GM10248 (cell line): ENCODE measurements at regions not wholly inside any gene's neighbourhood (a gene's known extent, or its start where the extent isn't known, plus 50 kb on each side); places are given as distances from the start of the nearest gene placed in this dataset.

Experiments
- CTCF ChIA-PET: fragments of 300-600 bp; sonication (Branson Sonifier 250); formaldehyde crosslinking; extraction: SDS; loops from one replicate; lab custom pipeline; 2021; ENCODE audit warnings: antibody characterized with exemption; lab: Yijun Ruan, JAX
- POLR2A ChIA-PET: fragments of 350-650 bp; sonication (Branson Sonifier 250); formaldehyde crosslinking; extraction: SDS; loops from one replicate; lab custom pipeline; 2020; ENCODE audit warnings: antibody characterized with exemption; lab: Yijun Ruan, JAX
- DNase-seq: peaks from one replicate; pipeline ENCODE4 v3.0.0; 2012; ENCODE audit errors: extremely low spot score
- CTCF ChIP-seq: IDR thresholded peaks from 2 replicates; pipeline ENCODE4 v1.5.1; 2012; ENCODE audit warnings: mild to moderate bottlenecking, low read depth; ENCODE audit errors: extremely low read depth, missing control alignments, control extremely low read depth

- POLR2A ChIA-PET = no interaction called here
- no peak for DNase-seq
- no peak for TF ChIP-seq CTCF
- CTCF ChIA-PET = interaction anchor here (1.4 to 1.5 kb wide), 2 partner anchors 362 kb away, joined by 6 read pairs; no protein-coding TSS in a partner anchor
These were observed 113.5 kb upstream of the CCL2 start for GRCh38 chr17:34141590-34141989.

- CTCF ChIA-PET = interaction anchor here (1.5 to 3.6 kb wide), 2 partner anchors 216 to 364 kb away, joined by 5 to 64 read pairs; no protein-coding TSS in a partner anchor
- DNase-seq = no peak
- POLR2A ChIA-PET = no interaction called here
- no peak for TF ChIP-seq CTCF
These were observed 111.7 kb upstream of the CCL2 start for GRCh38 chr17:34143430-34143829.

GRCh38 chr17:34146440-34147043 lies 108.5 kb upstream of the CCL2 start:
- CTCF ChIA-PET = interaction anchor here (0.6 to 3.6 kb wide), 26 partner anchors 9 to 376 kb away, joined by 3 to 64 read pairs (median 4); partner anchors contain the start of gene CCL1
- POLR2A ChIA-PET = no interaction called here
- peak; percentile 61 for DNase-seq
- peak; percentile 66 for TF ChIP-seq CTCF

- TF ChIP-seq CTCF = no peak
- no peak for DNase-seq
- ChIA-PET POLR2A (no interaction called here), CTCF (interaction anchor here (0.8 to 1.2 kb wide), 4 partner anchors 11 to 210 kb away, joined by 3 to 6 read pairs (median 3); no protein-coding TSS in a partner anchor)
These were observed 104.0 kb upstream of the CCL2 start for GRCh38 chr17:34151102-34151501.

- no peak for TF ChIP-seq CTCF
- ChIA-PET CTCF (interaction anchor here (2.5 kb wide), 1 partner anchor 17 kb away, joined by 12 read pairs; no protein-coding TSS in a partner anchor), POLR2A (no interaction called here)
- no peak for DNase-seq
These were observed 101.1 kb upstream of the CCL2 start for GRCh38 chr17:34153991-34154390.

GRCh38 chr17:34154961-34155730 lies 99.9 kb upstream of the CCL2 start:
- ChIA-PET CTCF (interaction anchor here (1.2 to 2.5 kb wide), 2 partner anchors 9 to 16 kb away, joined by 6 to 12 read pairs; no protein-coding TSS in a partner anchor), POLR2A (no interaction called here)
- no peak for TF ChIP-seq CTCF
- no peak for DNase-seq
